Right lung (tissue), 2 donors: ENCODE measurements at regions not wholly inside any gene's neighbourhood (a gene's known extent, or its start where the extent isn't known, plus 50 kb on each side); places are given as distances from the start of the nearest gene placed in this dataset.
"Not testable (repeated sequence)": the region's sequence is repeated elsewhere in the genome, so short reads cannot be mapped to it uniquely, and the experiment has no call there.

Source experiments
- DNase-seq, 2 donors: peaks; one replicate each; pipeline ENCODE4 v3.0.0-alpha.2; 2013

DNA sequence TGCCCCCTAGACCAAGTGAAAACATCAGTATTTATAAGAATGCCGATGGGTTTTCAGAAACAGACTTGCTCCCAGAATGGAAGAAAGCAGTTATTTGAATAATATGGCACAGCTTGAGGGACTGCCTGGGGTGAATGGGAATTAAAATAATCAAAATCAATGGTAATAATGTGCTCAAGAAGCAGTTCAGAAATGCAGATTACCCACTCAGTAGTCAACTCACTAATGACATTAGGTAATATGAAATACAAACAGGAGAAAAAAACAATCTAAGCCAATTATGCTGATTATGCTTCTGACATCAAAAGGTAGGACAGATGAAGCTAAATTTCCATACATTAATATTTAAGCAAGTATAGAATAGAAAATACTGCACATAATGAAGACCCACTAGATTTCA is 179.3 kb downstream of the ENC1 start:
- DNase-seq, result no peak

DNA sequence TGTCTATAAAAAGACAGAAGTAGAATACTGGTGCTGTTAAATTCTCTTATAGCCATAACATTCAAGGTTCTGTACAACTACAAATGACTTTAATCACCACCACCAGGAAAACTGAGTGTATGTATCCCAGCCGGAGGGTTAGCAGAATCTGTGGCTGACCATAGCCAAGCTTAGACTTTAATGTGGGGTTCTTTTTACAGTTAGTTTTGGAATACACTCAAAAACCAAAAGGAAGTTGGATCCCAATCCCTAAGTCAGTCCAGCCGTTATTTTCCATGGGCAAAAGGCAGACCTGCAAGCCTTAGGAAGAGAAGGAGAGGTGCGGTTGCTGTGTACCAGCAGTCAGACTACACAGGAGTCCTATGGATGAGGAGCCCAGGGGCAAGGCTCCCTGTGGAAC is 179.8 kb downstream of the ENC1 start:
- DNase-seq, result no peak

DNA sequence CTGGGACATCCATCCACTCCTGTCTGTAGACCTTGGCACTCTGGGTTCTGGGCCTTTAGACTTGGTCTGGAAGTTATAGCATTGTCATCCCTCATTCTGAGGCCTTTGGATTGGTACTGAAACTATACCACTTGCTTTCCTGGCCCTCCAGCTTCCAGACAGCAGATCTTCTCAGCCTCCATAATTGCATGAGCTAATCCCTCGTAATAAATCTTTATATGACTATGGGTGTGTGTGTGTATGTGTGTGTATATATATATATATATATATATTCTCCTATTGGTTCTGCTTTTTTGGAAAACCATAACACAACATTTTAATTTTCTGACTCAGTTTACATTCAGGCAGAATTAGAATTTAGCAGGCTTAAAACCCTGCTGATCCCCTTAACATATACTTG is 180.5 kb downstream of the ENC1 start:
- DNase-seq, result no peak

DNA sequence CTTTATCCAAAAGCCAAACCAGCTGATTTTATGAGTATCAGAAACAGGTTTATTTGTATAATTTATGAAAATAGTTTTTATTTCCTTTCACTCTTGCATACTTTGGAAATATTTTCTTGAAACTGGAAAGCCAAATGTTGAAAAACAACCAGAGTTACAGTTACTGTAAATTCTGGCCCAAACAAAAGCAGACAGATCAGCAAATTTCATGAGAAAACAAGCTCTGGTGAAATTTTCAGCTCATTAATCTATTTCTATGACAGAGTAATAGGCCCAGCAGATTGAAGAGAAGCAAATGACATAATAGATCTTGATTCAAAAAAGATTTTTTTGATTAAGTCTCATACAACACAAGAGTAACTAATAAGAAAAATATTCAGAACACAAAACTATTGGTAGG is 182.7 kb downstream of the ENC1 start:
- peak in 1 of 2 donors; percentile 23 for DNase-seq

DNA sequence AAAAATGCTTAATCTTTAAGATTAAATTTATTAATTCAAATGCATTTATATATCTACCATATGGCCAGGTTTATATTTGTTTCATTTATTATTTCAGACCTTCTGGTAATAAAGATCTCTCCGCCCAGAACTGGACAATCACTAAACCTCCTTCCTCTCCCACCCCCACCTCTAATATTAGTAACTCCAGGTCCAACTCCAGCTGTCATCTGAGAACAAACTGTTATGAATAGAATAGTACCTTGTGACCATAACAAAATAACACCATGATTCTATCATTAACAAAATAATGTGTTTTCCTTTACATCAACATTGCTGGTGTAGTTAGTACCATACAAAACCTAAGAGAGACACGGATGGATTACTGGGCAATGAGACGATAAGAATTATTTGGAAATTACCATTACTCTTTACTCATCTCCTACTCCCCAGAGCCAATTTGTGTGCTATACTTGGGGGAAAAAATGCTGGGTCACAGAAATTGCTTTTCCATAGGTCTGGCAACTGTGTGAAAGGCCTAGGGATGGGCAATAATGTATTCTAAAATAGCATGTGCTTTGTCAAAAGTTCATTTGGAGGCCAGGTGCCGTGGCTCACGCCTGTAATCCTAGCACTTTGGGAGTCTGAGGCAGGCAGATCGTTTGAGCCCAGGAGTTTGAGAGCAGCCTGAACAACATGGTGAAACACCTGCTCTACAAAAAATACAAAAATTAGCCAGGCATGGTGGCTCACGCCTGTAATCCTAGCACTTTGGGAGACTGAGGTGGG is 186.1 kb downstream of the ENC1 start:
- no peak for DNase-seq

- DNase-seq, result no peak
These were observed 187.7 kb downstream of the ENC1 start for GRCh38 chr5:74452856-74453255.

- no peak for DNase-seq
These were observed 190.4 kb downstream of the ENC1 start for GRCh38 chr5:74450095-74450494.

GRCh38 chr5:74446725-74447241 is 193.7 kb downstream of the ENC1 start:
- DNase-seq, result peak; percentile 83

- DNase-seq, result no peak
These were observed 198.1 kb downstream of the ENC1 start for GRCh38 chr5:74442466-74442865.

GRCh38 chr5:74441616-74442015 is 198.9 kb downstream of the ENC1 start:
- no peak for DNase-seq

DNA sequence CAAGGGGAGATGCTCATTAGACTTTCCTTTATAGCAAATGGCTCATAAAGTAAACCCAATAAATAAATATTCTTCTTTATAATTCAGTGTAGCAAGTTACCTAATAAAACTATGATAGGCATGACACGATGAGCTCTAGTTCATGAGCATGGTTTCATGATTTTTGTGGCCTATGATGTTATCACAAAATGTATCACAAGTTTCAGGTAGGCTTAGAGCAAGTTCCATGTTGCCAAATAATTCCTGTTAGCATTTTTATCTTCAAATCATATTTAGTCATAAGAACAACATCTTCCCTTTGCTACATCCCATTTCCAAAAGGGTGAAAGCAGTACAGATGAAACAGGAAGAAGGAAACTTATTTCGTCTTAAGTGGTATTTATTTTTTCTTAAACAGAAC is 200.2 kb downstream of the ENC1 start:
- DNase-seq, result no peak

DNA sequence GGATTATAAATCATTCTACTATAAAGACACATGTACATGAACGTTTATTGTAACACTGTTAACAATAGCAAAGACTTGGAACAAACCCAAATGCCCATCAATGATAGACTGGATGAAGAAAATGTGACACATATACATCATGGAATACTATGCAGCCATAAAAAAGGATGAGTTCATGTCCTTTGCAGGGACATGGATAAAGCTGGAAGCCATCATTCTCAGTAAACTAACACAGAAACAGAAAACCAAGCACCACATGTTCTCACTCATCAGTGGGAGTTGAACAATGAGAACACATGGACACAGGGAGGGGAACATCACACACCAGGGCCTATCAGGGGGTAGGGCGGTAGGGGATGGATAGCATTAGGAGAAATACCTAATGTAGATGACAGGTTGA is 202.7 kb downstream of the ENC1 start:
- DNase-seq, result not testable (repeated sequence)

DNA sequence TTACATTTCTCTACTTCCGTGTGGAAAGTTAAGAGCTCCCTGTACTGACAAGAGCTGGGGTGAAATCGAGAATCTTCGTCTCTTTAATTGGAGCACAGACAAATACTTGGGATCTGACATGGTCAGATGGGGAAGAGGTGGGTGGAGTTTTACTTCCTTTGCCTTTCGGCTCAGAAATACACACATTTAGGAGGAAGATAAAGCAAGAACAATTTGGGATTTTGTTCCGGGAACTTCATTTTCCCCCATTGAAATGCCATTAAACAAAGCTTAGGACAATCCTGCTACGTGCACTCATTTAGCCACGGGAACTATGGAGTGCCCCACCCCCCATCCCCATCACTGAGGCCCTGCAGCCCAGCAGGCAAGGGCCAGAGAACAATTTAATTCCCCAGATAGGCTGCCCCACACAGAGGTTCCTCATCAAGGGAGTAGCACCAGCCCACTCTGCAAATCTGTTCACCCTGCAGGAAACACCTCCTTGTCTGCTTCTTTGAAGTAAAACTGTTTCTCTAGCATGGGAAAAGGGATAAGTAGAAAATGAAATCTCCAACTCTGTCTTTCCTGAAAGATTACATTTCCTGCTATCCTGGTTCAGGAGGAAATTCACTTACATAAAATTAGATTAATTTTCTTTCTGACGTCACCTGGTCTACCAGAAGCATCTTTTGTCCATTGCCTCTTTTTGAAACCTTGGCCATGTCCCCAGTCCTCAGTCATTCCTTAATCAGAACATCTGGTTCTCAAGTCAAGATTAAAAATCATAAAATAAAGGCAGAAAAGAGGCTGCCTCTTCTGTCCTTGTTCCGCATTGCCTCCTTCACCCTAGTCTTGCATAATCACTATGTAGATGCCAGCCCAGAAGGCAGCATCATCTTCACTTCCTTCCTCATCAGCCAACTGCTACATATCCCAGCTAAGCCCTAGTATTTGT is 206.4 kb downstream of the ENC1 start:
- no peak for DNase-seq

DNA sequence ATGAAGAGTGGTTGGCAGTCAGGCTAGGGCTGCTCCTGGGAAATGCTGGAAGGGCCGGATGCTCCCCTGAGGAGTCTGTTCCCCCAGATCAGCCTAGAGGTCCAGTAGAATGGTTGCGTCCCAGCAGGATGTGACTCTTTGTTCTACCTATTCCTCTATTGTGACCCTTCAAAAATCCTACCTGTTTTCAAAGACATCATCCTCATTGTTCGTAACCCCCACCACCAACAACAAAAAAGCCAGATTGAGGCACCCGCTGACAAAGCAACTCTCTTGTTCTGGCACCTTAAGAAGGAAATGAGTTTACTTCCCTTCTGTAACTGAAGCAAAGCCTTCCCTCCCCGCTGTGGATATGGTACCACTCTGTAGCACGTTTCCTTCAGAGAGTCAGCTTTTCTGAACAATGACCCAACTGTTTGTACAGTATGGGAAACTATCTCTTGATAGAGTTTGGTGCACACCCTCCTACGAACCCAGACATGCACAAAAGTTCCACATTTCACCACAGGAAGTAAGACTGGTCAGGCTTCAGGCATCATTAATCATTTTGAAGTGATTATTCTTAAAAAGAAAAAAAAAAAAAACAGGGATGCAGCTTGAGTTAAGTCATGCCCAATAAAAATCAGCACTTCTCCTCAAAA is 207.2 kb downstream of the ENC1 start:
- no peak for DNase-seq

GRCh38 chr5:74432721-74433120 is 207.8 kb downstream of the ENC1 start:
- DNase-seq, result no peak

DNA sequence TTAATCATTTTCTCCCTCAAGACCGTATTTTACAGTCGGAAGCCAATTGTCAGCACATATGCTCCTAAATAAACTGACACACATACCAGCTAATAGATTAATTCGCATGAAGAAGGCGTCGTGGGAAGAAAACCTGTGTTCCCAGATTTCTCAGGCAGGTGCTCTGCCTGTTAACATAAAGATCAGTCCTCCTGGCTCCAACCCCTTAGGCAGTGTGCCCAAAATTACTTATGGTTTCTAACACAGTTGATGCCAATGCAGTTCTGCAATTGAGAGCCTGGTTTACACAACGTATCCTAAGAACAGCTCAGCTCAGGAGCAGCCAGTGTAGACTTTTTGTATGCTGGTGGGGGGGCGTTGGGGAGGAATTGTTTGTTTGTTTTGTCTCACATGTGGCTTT is 208.3 kb downstream of the ENC1 start:
- DNase-seq, result no peak

GRCh38 chr5:74431290-74431669 is 209.2 kb downstream of the ENC1 start:
- DNase-seq, result no peak

DNA sequence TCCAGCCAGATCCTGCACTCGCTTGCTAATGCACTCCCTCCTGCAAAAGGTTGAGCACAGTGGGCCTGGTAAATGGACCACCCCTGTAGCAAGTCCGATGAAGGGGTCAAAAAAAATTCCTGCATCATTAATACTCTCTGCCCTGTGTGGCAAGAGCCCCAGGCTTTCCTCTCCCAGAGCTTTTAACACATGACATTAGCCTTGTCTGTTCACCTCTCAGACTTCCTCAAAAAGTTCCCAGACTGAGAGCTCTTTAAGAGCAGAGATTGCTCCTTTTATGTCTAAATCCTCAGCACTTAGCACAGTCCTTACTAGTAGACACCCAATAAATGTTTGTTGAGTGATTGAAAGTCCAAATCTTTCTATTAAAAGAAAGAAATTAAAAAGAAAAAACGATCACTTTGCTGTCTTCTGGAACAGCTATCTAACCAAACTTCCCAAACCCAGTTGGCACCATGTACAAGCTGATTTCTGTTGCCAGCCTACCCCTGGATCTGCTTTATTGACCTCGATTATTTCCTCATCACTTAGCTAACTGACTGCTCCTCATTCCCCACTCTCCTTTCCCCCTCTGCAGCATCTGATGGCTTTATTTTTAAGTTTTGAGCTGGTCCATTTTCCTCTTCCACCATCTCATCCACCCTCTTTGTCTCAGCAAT is 209.8 kb downstream of the ENC1 start:
- DNase-seq, result no peak

- DNase-seq, result no peak
These were observed 211.0 kb downstream of the ENC1 start for GRCh38 chr5:74429495-74429894.

DNA sequence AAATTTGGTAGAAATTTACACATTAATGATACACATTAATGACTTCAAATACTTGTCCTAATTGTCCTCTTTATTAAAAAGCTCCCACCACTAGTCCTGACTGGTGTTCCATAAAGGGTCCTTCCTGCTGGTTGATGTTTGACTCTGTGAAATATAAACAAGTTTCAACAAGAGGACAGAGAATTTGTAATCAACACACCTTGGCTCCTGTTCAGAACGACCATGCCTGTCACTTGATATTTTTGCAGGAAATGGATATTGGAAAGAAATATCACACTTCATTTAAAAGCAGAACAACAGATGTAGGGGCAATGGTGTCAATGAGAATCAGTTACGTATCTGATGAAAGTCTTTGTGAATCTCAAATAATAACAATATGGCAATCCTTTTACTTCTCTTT is 211.7 kb downstream of the ENC1 start:
- DNase-seq, result no peak

GRCh38 chr5:74428275-74428674 is 212.3 kb downstream of the ENC1 start:
- DNase-seq, result no peak

- DNase-seq, result no peak
These were observed 214.0 kb downstream of the ENC1 start for GRCh38 chr5:74426506-74426905.
